Endothelial cell of umbilical vein (primary cell): ENCODE measurements at regions not wholly inside any gene's neighbourhood (a gene's known extent, or its start where the extent isn't known, plus 50 kb on each side); places are given as distances from the start of the nearest gene placed in this dataset.

ENCODE experiments used
- BruUV-seq: library from RNA; stranded (reverse); fragments of 400-500 nt; replicated peaks from 2 replicates; lab custom pipeline; 2021; lab: Mats Ljungman, UMichigan
- CTCF ChIA-PET: fragments of 300-600, 350-600 bp; sonication (Branson Sonifier 250); formaldehyde crosslinking; loops from one replicate; lab custom pipeline; 2021; ENCODE audit warnings: antibody characterized with exemption, inconsistent platforms; lab: Charles Lee
- POLR2A ChIA-PET: fragments of 300-600, 350-600 bp; sonication (Branson Sonifier 250); formaldehyde crosslinking; loops from one replicate; lab custom pipeline; 2021; ENCODE audit warnings: antibody characterized with exemption, inconsistent platforms; lab: Charles Lee
- DNase-seq: peaks from one replicate; pipeline ENCODE4 v3.0.0-alpha.2; 2011; ENCODE audit warnings: low read depth, low spot score
- FAIRE-seq: peaks from 2 replicates; lab custom pipeline; 2011; peaks lifted over from hg19 to GRCh38; lab: Jason Lieb, UNC
- H2AFZ ChIP-seq: 2 replicates; pipeline ENCODE4 v1.6.0; 2012; ENCODE audit warnings: low read depth, low read length, control low read depth, inconsistent platforms
- H3K27ac ChIP-seq: 2 replicates; pipeline ENCODE4 v1.5.1; 2011; ENCODE audit warnings: low read depth, mild to moderate bottlenecking, control low read depth, low read length, moderate library complexity; ENCODE audit not compliant: insufficient read depth
- H3K27me3 ChIP-seq, 2 experiments: 2 replicates each; pipeline versions ENCODE4 v1.6.0 to v1.6.1; 2011; ENCODE audit warnings: low read length in 2 of 2, mixed read lengths in 1 of 2; ENCODE audit not compliant: control insufficient read depth in 2 of 2, insufficient read depth in 2 of 2
- H3K36me3 ChIP-seq, 2 experiments: 2 replicates in 1 of 2; 3 replicates in 1 of 2; pipeline ENCODE4 v1.5.1; 2011; ENCODE audit warnings: low read length in 2 of 2, mild to moderate bottlenecking in 1 of 2, moderate library complexity in 1 of 2; ENCODE audit not compliant: control insufficient read depth in 2 of 2, insufficient read depth in 2 of 2; ENCODE audit errors: extremely low read depth in 1 of 2
- H3K4me1 ChIP-seq: 3 replicates; pipeline ENCODE4 v1.5.1; 2011; ENCODE audit warnings: mild to moderate bottlenecking, low read length; ENCODE audit not compliant: control insufficient read depth, insufficient read depth; ENCODE audit errors: extremely low read depth
- H3K4me2 ChIP-seq: 2 replicates; pipeline ENCODE4 v1.6.1; 2011; ENCODE audit warnings: low read length, control low read depth, mixed read lengths; ENCODE audit not compliant: insufficient read depth
- H3K4me3 ChIP-seq, 3 experiments: fragments of 200-600 bp in 1 of 3; sonication (generic), shearing (Covaris generic) in 1 of 3; replicated peaks in 1 of 3; 2 replicates each; pipeline ENCODE4 v1.5.1; 2011 to 2016; ENCODE audit warnings: control low read depth in 3 of 3, low read length in 3 of 3, mild to moderate bottlenecking in 2 of 3, inconsistent platforms in 1 of 3, low read depth in 1 of 3, moderate library complexity in 1 of 3; ENCODE audit not compliant: insufficient read depth in 1 of 3
- H3K79me2 ChIP-seq: 2 replicates; pipeline ENCODE4 v1.6.0; 2012; ENCODE audit warnings: low read length, inconsistent platforms; ENCODE audit not compliant: control insufficient read depth, insufficient read depth
- H3K9ac ChIP-seq: replicated peaks from 2 replicates; pipeline ENCODE3; 2011; ENCODE audit warnings: low read length, control low read depth; ENCODE audit not compliant: insufficient read depth; ENCODE audit errors: extremely low read depth
- H3K9me1 ChIP-seq: replicated peaks from 3 replicates; pipeline ENCODE4 v1.6.0; 2011; ENCODE audit warnings: mild to moderate bottlenecking, low read length; ENCODE audit not compliant: control insufficient read depth, insufficient read depth; ENCODE audit errors: extremely low read depth
- H3K9me3 ChIP-seq: replicated peaks from 2 replicates; pipeline ENCODE4 v1.5.1; 2012; ENCODE audit warnings: low read length, inconsistent platforms; ENCODE audit not compliant: control insufficient read depth, insufficient read depth
- H4K20me1 ChIP-seq: replicated peaks from 2 replicates; pipeline ENCODE3; 2011; ENCODE audit warnings: mild to moderate bottlenecking, low read length; ENCODE audit not compliant: control insufficient read depth, insufficient read depth; ENCODE audit errors: extremely low read depth
- EZH2 ChIP-seq: IDR thresholded peaks from 2 replicates; pipeline ENCODE4 v1.6.1; 2012; ENCODE audit warnings: borderline replicate concordance, low read depth, mild to moderate bottlenecking, moderate library complexity, low read length, inconsistent platforms; ENCODE audit not compliant: severe bottlenecking
- FOS ChIP-seq: IDR thresholded peaks from 2 replicates; pipeline ENCODE4 v1.6.1; 2011; ENCODE audit warnings: mild to moderate bottlenecking, low read length, moderate library complexity, borderline replicate concordance; ENCODE audit not compliant: insufficient read depth
- GATA2 ChIP-seq: IDR thresholded peaks from 2 replicates; pipeline ENCODE4 v1.7.0; 2011; ENCODE audit warnings: low read depth, mild to moderate bottlenecking, moderate library complexity, mixed read lengths, low read length; ENCODE audit not compliant: insufficient read length, insufficient read depth
- JUN ChIP-seq: IDR thresholded peaks from 2 replicates; pipeline ENCODE4 v1.6.1; 2011; ENCODE audit warnings: borderline replicate concordance, low read depth; ENCODE audit not compliant: insufficient read length, insufficient read depth
- MAX ChIP-seq: IDR thresholded peaks from 2 replicates; pipeline ENCODE4 v1.6.1; 2011; ENCODE audit not compliant: insufficient read depth, insufficient read length
- MYC ChIP-seq: IDR thresholded peaks from one replicate; pipeline ENCODE4 v1.6.1; 2011; ENCODE audit warnings: mild to moderate bottlenecking, low read depth, low read length
- POLR2A ChIP-seq: IDR thresholded peaks from 2 replicates; pipeline ENCODE4 v1.6.1; 2012; ENCODE audit warnings: low read depth, mild to moderate bottlenecking, control low read depth, low read length
- POLR2AphosphoS5 ChIP-seq: IDR thresholded peaks from 2 replicates; pipeline ENCODE4 v1.6.1; 2012; ENCODE audit warnings: low read depth, mild to moderate bottlenecking, control low read depth, low read length, moderate library complexity; ENCODE audit not compliant: insufficient read depth
- dilution Hi-C: fragments of 300-500 bp; cut with MboI; formaldehyde crosslinking; loops from one replicate; pipeline ENCODE4 v1.15.0; 2019; ENCODE audit warnings: low sequenced_read_pairs; ENCODE audit not compliant: extremely low pct_ligation_motif_present
- intact Hi-C: fragments of 100-400 bp; cut with micrococcal nuclease; formaldehyde crosslinking; loops from one replicate; pipeline ENCODE4 v1.10.0; 2022
- TF ChIP-seq, protein P1 (sequence below), 2 donors: IDR thresholded peaks; 1 replicate in 1 of 2; 2 replicates in 1 of 2; pipeline ENCODE4 v1.5.1; 2011; ENCODE audit warnings: low read length in 2 of 2, mild to moderate bottlenecking in 2 of 2, moderate library complexity in 2 of 2, control low read depth in 1 of 2, inconsistent platforms in 1 of 2, low read depth in 1 of 2; ENCODE audit not compliant: insufficient read depth in 1 of 2; ENCODE audit errors: extremely low read depth in 1 of 2

DNA sequence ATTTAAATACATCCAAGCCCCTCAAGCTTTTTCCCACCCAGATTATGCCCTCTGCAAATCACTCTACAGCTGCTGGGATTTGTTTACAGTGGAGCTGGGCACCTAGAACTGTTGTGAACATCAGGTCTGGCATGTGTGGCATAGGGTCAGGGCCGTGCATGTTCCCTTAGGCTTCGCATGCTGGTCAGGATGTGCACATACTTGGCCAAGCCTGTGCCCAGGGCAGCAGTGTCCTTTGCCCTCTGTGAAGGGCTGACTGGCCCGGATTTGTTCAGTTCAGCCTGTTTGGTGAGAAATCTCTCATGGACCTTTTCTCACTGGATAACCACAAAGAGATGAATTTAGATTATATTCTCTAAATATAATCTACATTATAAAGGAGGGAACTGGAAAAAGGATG lies 471.9 kb downstream of the TRIML1 start:
- Histone ChIP-seq H3K9me1 (no peaks in the 10 kb centered on the region), H3K4me2 (no peak overlapping the region), H3K9me3 (peaks cover 5% of the 10 kb centered on the region), H3K9ac (no peak overlapping the region), H4K20me1 (no peaks in the 10 kb centered on the region), H3K79me2 (no peaks in the 10 kb centered on the region), H2AFZ (no peak overlapping the region), H3K4me1 (no peaks in the 10 kb centered on the region), H3K27me3 (no peaks in the 10 kb centered on the region), H3K27ac (no peak overlapping the region), H3K36me3 (no peaks in the 10 kb centered on the region), H3K4me3 (no peak overlapping the region)
- DNase-seq (no peak), FAIRE-seq (no peak)
- BruUV-seq: no TSS peak
- dilution Hi-C loops (no loop called here), intact Hi-C loops (no loop called here)
- TF ChIP-seq POLR2A (no peak), JUN (no peak), FOS (no peak), MAX (no peak), EZH2 (no peak), POLR2AphosphoS5 (no peak), GATA2 (no peak), MYC (no peak)
- TF ChIP-seq, protein P1, sequence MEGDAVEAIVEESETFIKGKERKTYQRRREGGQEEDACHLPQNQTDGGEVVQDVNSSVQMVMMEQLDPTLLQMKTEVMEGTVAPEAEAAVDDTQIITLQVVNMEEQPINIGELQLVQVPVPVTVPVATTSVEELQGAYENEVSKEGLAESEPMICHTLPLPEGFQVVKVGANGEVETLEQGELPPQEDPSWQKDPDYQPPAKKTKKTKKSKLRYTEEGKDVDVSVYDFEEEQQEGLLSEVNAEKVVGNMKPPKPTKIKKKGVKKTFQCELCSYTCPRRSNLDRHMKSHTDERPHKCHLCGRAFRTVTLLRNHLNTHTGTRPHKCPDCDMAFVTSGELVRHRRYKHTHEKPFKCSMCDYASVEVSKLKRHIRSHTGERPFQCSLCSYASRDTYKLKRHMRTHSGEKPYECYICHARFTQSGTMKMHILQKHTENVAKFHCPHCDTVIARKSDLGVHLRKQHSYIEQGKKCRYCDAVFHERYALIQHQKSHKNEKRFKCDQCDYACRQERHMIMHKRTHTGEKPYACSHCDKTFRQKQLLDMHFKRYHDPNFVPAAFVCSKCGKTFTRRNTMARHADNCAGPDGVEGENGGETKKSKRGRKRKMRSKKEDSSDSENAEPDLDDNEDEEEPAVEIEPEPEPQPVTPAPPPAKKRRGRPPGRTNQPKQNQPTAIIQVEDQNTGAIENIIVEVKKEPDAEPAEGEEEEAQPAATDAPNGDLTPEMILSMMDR (IDR thresholded peaks at IDR 0.05; ENCODE audit: extremely low read depth in 1 of 2, insufficient read depth in 1 of 2, low read depth in 1 of 2, low read length in 2 of 2): no peak
- ChIA-PET POLR2A (no interaction called here), CTCF (no interaction called here)
